IMR-90 (cell line): ENCODE measurements at regions not wholly inside any gene's neighbourhood (a gene's known extent, or its start where the extent isn't known, plus 50 kb on each side); places are given as distances from the start of the nearest gene placed in this dataset.

Experiments used
- ATAC-seq: fragments of 200-7000 bp; cut with Tn5 transposase; 2 replicates; pipeline ENCODE4 v1.9.1; 2020; ENCODE audit warnings: low read depth, mild to moderate bottlenecking, moderate library complexity
- BruUV-seq: library from RNA; stranded (reverse); fragments of 400-500 nt; replicated peaks from 2 replicates; lab custom pipeline; 2021; lab: Mats Ljungman, UMichigan
- CTCF ChIA-PET: fragments of 300-600 bp; formaldehyde crosslinking; extraction: SDS; loops from one replicate; lab custom pipeline; 2021; ENCODE audit warnings: antibody characterized with exemption; lab: Yijun Ruan, JAX
- POLR2A ChIA-PET: fragments of 300-600 bp; sonication (Branson Sonifier 250); formaldehyde crosslinking; loops from one replicate; lab custom pipeline; 2022; ENCODE audit warnings: antibody characterized with exemption; ENCODE audit not compliant: unreplicated experiment; lab: Charles Lee
- DNase-seq: peaks from one replicate; pipeline ENCODE4 v3.0.0; 2013
- H2AFZ ChIP-seq: replicated peaks from 2 replicates; pipeline ENCODE3; 2013; ENCODE audit warnings: low read length, mild to moderate bottlenecking; ENCODE audit not compliant: poor library complexity
- H2AK5ac ChIP-seq: 2 replicates; pipeline ENCODE4 v1.6.1; 2013; ENCODE audit warnings: low read depth, low read length, inconsistent platforms
- H2AK9ac ChIP-seq: replicated peaks from 2 replicates; pipeline ENCODE3; 2013; ENCODE audit warnings: mild to moderate bottlenecking, low read depth, low read length, moderate library complexity; ENCODE audit not compliant: poor library complexity
- H2BK120ac ChIP-seq: 2 replicates; pipeline ENCODE4 v1.6.1; 2013; ENCODE audit warnings: low read depth, low read length, inconsistent platforms
- H2BK15ac ChIP-seq: 3 replicates; pipeline ENCODE4 v1.6.1; 2013; ENCODE audit warnings: low read depth, low read length, inconsistent platforms
- H2BK20ac ChIP-seq: 2 replicates; pipeline ENCODE4 v1.6.1; 2013; ENCODE audit warnings: low read depth, mild to moderate bottlenecking, inconsistent platforms, low read length, moderate library complexity
- H2BK5ac ChIP-seq: 2 replicates; pipeline ENCODE4 v1.6.1; 2013; ENCODE audit warnings: mild to moderate bottlenecking, low read depth, low read length, inconsistent platforms; ENCODE audit not compliant: poor library complexity, severe bottlenecking
- H3K14ac ChIP-seq: replicated peaks from 2 replicates; pipeline ENCODE4 v1.6.1; 2013; ENCODE audit warnings: low read depth, low read length, inconsistent platforms
- H3K18ac ChIP-seq: 2 replicates; pipeline ENCODE4 v1.6.1; 2013; ENCODE audit warnings: low read depth, low read length, control low read depth
- H3K23ac ChIP-seq: 2 replicates; pipeline ENCODE4 v1.6.1; 2013; ENCODE audit warnings: low read depth, low read length, inconsistent platforms
- H3K27ac ChIP-seq: 2 replicates; pipeline ENCODE4 v1.5.1; 2013; ENCODE audit warnings: mild to moderate bottlenecking, control low read depth, low read length; ENCODE audit not compliant: insufficient read depth
- H3K27me3 ChIP-seq: 2 replicates; pipeline ENCODE4 v1.6.1; 2013; ENCODE audit warnings: low read length; ENCODE audit not compliant: control insufficient read depth, insufficient read depth
- H3K36me3 ChIP-seq: 2 replicates; pipeline ENCODE4 v1.6.1; 2013; ENCODE audit warnings: low read length, mixed read lengths; ENCODE audit not compliant: control insufficient read depth, insufficient read depth
- H3K4ac ChIP-seq: 2 replicates; pipeline ENCODE4 v1.6.1; 2013; ENCODE audit warnings: low read depth, low read length, inconsistent platforms
- H3K4me1 ChIP-seq: 2 replicates; pipeline ENCODE4 v1.6.1; 2013; ENCODE audit warnings: low read length, mixed read lengths; ENCODE audit not compliant: control insufficient read depth, insufficient read depth
- H3K4me2 ChIP-seq: 2 replicates; pipeline ENCODE4 v1.6.1; 2013; ENCODE audit warnings: low read depth, mild to moderate bottlenecking, control low read depth, low read length, moderate library complexity
- H3K4me3 ChIP-seq: 2 replicates; pipeline ENCODE4 v1.5.1; 2013; ENCODE audit warnings: low read depth, mild to moderate bottlenecking, control low read depth, low read length, moderate library complexity; ENCODE audit not compliant: insufficient read depth
- H3K56ac ChIP-seq: 2 replicates; pipeline ENCODE4 v1.6.1; 2013; ENCODE audit warnings: low read length, inconsistent platforms; ENCODE audit not compliant: insufficient read depth; ENCODE audit errors: extremely low read depth
- H3K79me1 ChIP-seq, 2 experiments: 2 replicates each; pipeline ENCODE4 v1.6.1; 2013; ENCODE audit warnings: low read length in 2 of 2, inconsistent platforms in 1 of 2, low read depth in 1 of 2
- H3K9ac ChIP-seq: 2 replicates; pipeline ENCODE4 v1.6.1; 2013; ENCODE audit warnings: low read depth, low read length, control low read depth
- H3K9me1 ChIP-seq: 2 replicates; pipeline ENCODE4 v1.6.1; 2013; ENCODE audit warnings: low read length, inconsistent platforms; ENCODE audit not compliant: insufficient read depth
- H3K9me3 ChIP-seq: 2 replicates; pipeline ENCODE4 v1.6.1; 2013; ENCODE audit warnings: low read length; ENCODE audit not compliant: control insufficient read depth, insufficient read depth
- H4K20me1 ChIP-seq: 2 replicates; pipeline ENCODE4 v1.6.1; 2013; ENCODE audit warnings: low read length, inconsistent platforms; ENCODE audit not compliant: insufficient read depth
- H4K5ac ChIP-seq: 2 replicates; pipeline ENCODE4 v1.6.1; 2013; ENCODE audit warnings: mild to moderate bottlenecking, low read depth, low read length, control low read depth
- H4K8ac ChIP-seq, 2 experiments: 2 replicates each; pipeline ENCODE4 v1.6.1; 2013; ENCODE audit warnings: low read depth in 2 of 2, low read length in 2 of 2, control low read depth in 1 of 2, inconsistent platforms in 1 of 2
- H4K91ac ChIP-seq: 2 replicates; pipeline ENCODE4 v1.6.1; 2013; ENCODE audit warnings: low read depth, low read length, inconsistent platforms; ENCODE audit not compliant: insufficient read depth
- CEBPB ChIP-seq: IDR thresholded peaks from 2 replicates; pipeline ENCODE4 v1.6.1; 2012; ENCODE audit warnings: low read depth, low read length, improper control_type of control experiment
- CTCF ChIP-seq: conservative IDR thresholded peaks from 2 replicates; pipeline ENCODE4 v1.5.1; 2012; ENCODE audit warnings: mild to moderate bottlenecking, low read depth, low read length, improper control_type of control experiment
- NFE2L2 ChIP-seq: fragments of 150-350 bp; IDR thresholded peaks from 2 replicates; pipeline ENCODE4 v1.6.1; 2016; ENCODE audit warnings: low read depth, mild to moderate bottlenecking, low read length
- RAD21 ChIP-seq: IDR thresholded peaks from 2 replicates; pipeline ENCODE4 v1.6.1; 2012; ENCODE audit warnings: low read length, improper control_type of control experiment
- SMC3 ChIP-seq: fragments of 150-350 bp; IDR thresholded peaks from 2 replicates; pipeline ENCODE4 v1.6.1; 2016; ENCODE audit warnings: low read depth, mild to moderate bottlenecking, antibody characterized with exemption, low read length, moderate library complexity
- WGBS, 2 experiments: methylation state at CpG; one replicate each; pipeline versions ENCODE4 v1.1.5 to v1.1.7; 2013; ENCODE audit warnings: missing lambda C conversion rate in 2 of 2; ENCODE audit not compliant: insufficient read length in 1 of 2; ENCODE audit errors: extremely low coverage in 2 of 2; 5-methylcytosine and 5-hydroxymethylcytosine counted together
- dilution Hi-C: fragments of 300-500 bp; cut with HindIII; formaldehyde crosslinking; loops from one replicate; pipeline ENCODE4 v1.14.3; 2018; ENCODE audit warnings: low sequenced_read_pairs; ENCODE audit not compliant: unreplicated experiment
- in situ Hi-C: fragments of 300-500 bp; cut with MboI; formaldehyde crosslinking; loops from 3 replicates; pipeline ENCODE4 v1.14.3; 2019; ENCODE audit warnings: low sequenced_read_pairs, inconsistent platforms, mixed read lengths
- intact Hi-C: fragments of 100-400 bp; cut with micrococcal nuclease; formaldehyde crosslinking; loops from 2 replicates; pipeline ENCODE4 v1.10.0; 2022

GRCh38 chr6:117829594-117830319, 77.3 kb upstream of the SLC35F1 start:
- dilution Hi-C loops, result no loop called here
- H3K4me2 ChIP-seq, result peak overlapping the region; percentile 92
- no peaks in the 10 kb centered on the region for H4K20me1 ChIP-seq
- intact Hi-C loops, result loop anchor here (2.0 to 5.0 kb wide), 3 partner anchors 227 to 857 kb away; partner anchors contain the start of gene GOPC
- ChIA-PET CTCF (interaction anchor here (0.8 to 1.0 kb wide), 3 partner anchors 14 to 380 kb away, joined by 3 to 5 read pairs (median 3); no protein-coding TSS in a partner anchor), POLR2A (no interaction called here)
- peak; percentile 30 for DNase-seq
- no peak overlapping the region for H4K8ac ChIP-seq
- H3K79me1 ChIP-seq, result no peaks in the 10 kb centered on the region
- peak overlapping the region; percentile 64 for H2AFZ ChIP-seq
- H3K36me3 ChIP-seq, result no peaks in the 10 kb centered on the region
- H3K9ac ChIP-seq, result no peak overlapping the region
- H4K91ac ChIP-seq, result no peak overlapping the region
- no peaks in the 10 kb centered on the region for H3K9me1 ChIP-seq
- TF ChIP-seq NFE2L2, result 0 out of 2 replicates have a peak, but pooled peaks have one; percentile 4
- peak; percentile 61 for TF ChIP-seq RAD21
- no peak for TF ChIP-seq CEBPB
- TF ChIP-seq SMC3, result peak; percentile 53
- peak; percentile 56 for TF ChIP-seq CTCF
- H2BK120ac ChIP-seq, result no peak overlapping the region
- no TSS peak for BruUV-seq
- peak overlapping the region; percentile 48 for H3K4me3 ChIP-seq
- no peaks in the 10 kb centered on the region for H3K27me3 ChIP-seq
- no peak overlapping the region for H3K56ac ChIP-seq
- H3K27ac ChIP-seq, result no peak overlapping the region
- no peak overlapping the region for H2AK9ac ChIP-seq
- in situ Hi-C loops, result no loop called here
- H3K18ac ChIP-seq, result no peak overlapping the region
- no CpG with 5 or more reads among the region's 8 CpGs for WGBS, 2 experiments
- H4K5ac ChIP-seq, result no peak overlapping the region
- no peaks in the 10 kb centered on the region for H3K9me3 ChIP-seq
- no peak overlapping the region for H2AK5ac ChIP-seq
- no peak overlapping the region for H3K14ac ChIP-seq
- H3K4me1 ChIP-seq, result no peaks in the 10 kb centered on the region
- no peak overlapping the region for H2BK15ac ChIP-seq
- no peak overlapping the region for H3K4ac ChIP-seq
- no peak overlapping the region for H2BK5ac ChIP-seq
- no peak overlapping the region for H2BK20ac ChIP-seq
- H3K23ac ChIP-seq, result no peak overlapping the region
- ATAC-seq, result peak; percentile 57
